HG02798 (cell line): ENCODE measurements at regions not wholly inside any gene's neighbourhood (a gene's known extent, or its start where the extent isn't known, plus 50 kb on each side); places are given as distances from the start of the nearest gene placed in this dataset.
"Not testable (repeated sequence)": the region's sequence is repeated elsewhere in the genome, so short reads cannot be mapped to it uniquely, and the experiment has no call there.

Source experiments
- ATAC-seq: cut with Tn5 transposase; IDR thresholded peaks from one replicate; pipeline ENCODE4 v1.9.1; 2021; ENCODE audit warnings: mild to moderate bottlenecking; ENCODE audit not compliant: unreplicated experiment, poor library complexity

- not testable (repeated sequence) for ATAC-seq
Observed at GRCh38 chr3:87538722-87539121, 262.3 kb upstream of the POU1F1 start.

DNA sequence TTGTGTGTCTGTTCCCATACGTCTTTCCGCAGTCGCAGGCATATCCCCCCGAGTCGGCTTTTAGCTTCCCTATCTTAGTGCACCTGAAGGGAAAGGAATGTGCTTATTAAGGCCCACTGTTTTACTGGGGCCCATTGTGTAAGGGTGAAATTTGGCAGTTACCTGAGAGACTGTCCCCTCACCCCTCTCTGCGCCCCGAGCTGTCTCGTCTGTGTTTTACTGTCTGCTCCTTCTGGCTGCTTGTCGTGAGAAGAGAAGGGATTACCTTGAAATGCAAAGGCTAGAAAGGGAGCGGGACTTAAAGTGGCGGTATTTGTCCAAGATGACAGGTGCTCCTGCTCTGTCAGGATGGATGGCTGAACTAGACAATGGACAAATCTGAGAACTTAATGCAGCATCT is 233.0 kb upstream of the POU1F1 start:
- ATAC-seq = no peak

DNA sequence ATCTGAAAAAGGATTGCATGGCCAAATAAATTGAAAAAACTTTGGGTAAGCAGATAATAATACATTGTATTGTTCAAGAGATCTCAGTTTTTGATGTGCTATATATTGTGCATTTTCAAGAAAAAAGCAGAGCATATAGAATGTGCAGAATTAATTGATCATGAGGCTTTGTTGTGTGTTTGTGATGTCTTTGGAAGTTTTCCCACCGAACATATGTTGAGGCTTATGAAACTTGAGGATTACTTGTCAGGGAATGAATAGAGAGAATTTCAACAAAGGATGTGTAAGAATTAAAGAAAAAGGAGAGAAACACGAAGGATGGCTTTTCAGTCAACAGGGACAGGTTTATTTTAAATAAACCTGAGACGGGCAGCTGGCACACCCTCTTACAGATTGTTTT is 232.5 kb upstream of the POU1F1 start:
- no peak for ATAC-seq

DNA sequence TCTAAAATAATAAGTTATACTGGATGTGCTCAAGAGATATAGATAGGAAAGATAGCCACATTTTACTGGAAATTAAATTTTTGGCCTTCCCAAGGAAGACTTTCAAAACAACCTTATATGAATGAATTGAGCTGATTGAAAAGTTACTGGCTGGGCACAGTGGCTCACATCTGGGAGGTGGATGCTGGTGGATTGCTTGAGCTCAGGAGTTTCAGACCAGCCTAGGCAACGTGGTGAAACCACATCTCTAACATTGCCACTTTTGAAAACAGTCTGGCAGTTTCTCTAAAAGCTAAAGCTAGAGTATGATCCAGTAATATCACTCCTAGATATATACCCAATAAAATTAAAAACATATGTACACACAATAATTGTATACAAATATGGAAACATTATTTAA is 231.4 kb upstream of the POU1F1 start:
- ATAC-seq = no peak

GRCh38 chr3:87503900-87504498 is 227.6 kb upstream of the POU1F1 start:
- peak; percentile 87 for ATAC-seq

DNA sequence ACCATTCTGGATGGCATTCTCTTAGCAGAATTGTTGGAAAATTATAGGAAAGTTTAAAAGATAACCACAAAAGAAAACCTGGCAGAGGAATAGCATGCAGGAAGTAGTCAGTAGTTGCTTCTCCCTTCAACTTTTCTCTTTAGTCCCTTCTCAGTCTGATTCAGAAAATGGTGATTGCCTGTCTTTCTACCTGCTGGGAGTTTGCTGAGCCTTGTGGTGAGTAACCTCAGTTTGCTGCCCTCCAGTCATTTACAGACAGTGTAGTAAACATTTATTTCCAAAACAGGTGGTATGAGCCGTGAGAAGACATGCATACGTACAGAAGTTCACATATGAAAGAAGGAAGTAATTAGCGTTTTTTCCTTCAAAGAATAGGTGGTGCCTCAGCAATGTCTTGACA is 224.7 kb upstream of the POU1F1 start:
- ATAC-seq = no peak

DNA sequence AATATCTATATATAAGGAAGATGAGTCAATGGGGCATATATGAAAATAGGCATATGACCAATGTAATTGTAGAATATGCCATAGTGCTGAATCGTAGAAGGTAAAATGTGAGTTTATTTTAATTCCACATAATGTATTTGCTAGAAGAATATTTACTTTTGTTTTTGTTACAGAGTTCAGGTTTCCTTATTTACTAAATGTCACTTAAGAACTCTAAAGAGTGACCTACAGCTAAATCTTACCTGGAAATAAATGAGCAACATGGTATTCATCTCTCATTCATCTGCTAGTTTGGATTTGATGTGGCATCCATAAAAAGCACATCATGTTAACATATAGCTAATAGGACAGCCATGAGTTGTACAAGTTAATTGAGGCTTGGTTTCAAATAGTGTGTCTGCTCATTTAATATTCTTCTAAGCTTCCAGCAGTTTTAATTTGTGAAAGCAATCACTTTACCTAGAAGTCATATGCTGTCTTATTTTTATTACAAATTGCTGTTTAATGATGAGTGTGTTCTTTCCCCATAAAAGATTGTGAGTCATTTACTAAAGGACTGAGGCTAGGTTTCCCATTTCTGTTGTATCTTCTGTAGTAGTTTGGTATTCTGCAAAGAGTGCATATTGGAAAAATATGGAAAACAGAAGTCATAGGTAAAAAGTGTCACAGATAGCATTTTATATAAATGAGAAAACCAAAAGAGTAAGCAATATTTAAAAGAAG is 222.1 kb upstream of the POU1F1 start:
- ATAC-seq = no peak

DNA sequence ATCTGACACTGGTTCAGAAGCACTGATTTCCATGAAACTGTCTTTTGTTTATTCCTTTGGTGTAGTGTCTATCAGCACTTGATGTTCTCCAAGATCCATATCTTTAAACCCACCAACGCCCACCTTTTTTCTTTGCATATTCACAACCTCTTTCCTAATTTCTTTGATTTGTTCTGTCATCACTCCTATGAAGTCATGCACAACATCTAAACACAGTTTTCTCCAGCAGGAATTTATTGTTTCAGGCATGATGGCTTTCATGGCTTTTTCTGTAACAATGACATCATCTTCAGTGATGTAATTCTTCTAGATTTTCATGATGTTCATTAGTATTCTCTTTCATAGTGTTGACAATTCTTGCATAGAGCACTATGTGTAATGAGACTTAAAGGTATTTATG is 219.6 kb upstream of the POU1F1 start:
- no peak for ATAC-seq

DNA sequence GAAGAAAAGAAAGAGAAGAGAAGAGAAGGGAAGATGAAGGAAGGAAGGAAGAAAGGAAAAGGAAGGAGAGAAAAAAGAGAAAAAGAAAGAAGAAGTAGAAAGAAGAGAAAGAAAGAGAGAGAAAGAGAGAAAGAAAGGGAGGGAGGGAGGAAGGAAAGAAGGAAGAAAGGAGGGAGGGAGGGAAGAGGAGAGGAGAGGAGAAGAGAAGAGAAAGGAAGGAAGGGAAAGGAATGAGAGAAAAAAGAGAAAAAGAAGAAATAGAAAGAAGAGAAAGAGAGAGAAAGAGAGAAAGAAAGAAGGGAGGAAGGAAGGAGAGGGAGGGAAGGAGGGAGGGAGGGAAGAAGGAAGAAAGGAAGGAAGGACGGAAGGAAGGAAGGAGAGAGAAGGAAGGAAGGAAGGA is 217.9 kb upstream of the POU1F1 start:
- ATAC-seq = no peak

DNA sequence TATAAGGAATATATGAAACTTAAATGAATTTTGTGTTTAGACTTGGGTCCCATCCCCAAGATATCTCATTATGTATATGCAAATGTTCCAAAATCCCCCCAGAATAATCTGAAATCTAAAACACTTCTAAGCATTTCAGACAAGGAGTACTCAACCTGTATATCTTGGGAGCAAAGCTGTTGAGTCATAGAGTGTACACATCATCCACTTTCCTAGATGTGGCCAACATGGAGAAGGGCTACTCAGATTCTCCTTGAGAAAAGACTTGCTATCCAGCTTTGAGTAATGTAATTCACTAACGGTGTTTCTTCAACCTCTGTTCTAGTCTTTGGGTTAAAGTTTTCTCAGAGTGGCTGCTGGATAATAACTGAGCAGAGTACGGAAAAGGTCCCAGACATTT is 215.5 kb upstream of the POU1F1 start:
- no peak for ATAC-seq

DNA sequence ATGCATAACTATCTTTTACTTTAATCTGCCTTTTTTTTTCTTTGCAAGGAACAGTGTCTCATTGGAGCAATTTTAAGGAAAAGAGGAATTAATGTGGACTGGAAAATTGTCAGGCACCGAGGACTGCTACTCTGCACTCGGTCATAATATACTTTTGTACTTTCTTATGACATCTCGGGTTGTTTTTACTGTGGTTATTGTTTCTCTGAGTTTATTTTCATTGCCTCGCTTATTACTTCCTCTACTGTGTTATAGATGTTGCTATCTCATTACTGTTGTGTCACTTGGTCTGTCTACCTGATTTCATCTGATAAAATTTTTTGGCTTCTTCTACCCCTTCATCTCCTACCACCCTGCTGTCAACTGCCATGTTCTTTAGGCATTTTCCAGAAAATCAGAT is 213.5 kb upstream of the POU1F1 start:
- ATAC-seq = no peak

GRCh38 chr3:87488765-87489164 is 212.4 kb upstream of the POU1F1 start:
- ATAC-seq = no peak

GRCh38 chr3:87486635-87487034 is 210.3 kb upstream of the POU1F1 start:
- not testable (repeated sequence) for ATAC-seq

- no peak for ATAC-seq
Observed at GRCh38 chr3:87486115-87486514, 209.7 kb upstream of the POU1F1 start.

- no peak for ATAC-seq
Observed at GRCh38 chr3:87478716-87479115, 202.3 kb upstream of the POU1F1 start.

DNA sequence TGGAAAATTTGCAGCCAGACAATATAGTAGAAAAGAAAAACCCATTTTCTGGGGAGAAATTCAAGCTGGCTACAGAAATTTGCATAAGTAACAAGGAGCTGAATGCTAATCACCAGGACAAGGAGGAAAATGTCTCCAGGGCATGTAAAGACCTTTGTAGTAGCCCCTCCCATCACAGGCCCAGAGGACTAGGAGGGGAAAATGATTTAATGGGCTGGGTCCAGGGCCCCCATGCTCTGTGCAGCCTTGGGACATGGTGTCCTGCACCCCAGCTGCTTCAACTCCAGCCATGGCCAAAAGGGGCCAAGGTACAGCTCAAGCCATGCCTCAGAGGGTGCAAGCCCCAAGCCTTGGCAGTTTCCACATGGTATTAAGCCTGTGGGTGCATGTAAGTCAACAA is 197.6 kb upstream of the POU1F1 start:
- no peak for ATAC-seq

- ATAC-seq = no peak
Observed at GRCh38 chr3:87468938-87469337, 192.6 kb upstream of the POU1F1 start.

GRCh38 chr3:87468235-87468634 is 191.9 kb upstream of the POU1F1 start:
- ATAC-seq = no peak

DNA sequence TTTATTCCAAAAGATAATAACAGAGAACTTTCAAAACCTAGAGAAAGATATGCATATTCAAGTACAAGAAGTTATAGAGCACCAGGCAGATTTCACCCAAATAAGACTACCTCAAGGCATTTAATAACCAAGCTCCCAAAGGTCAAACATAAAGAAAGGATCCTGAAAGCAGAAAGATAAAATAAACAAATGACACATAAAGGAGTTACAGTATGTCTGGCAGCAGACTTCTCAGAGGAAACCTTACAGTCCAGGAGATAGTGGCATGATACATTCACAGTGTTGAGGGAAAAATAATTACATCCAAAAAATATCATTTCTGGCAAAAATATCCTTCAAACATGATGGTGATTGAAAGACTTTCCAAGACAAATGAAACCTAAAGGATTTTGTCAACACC is 185.8 kb upstream of the POU1F1 start:
- ATAC-seq = no peak

DNA sequence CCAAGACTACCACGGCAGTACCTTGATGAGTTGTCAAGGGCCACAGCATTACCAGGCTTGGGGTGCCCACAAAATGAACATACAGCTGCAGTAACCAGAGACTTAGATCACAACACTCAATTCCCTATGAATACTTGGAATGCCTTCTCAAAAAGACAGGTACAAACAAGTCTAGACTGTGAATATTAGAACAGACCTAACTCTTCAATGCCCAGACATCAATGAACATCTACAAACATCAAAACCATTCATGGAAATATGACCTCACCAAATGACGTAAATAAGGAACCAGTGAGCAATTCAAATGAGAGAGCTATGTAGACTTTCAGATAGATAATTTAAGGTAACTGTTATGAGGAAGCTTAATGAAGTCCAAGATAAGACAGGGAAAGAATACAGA is 185.1 kb upstream of the POU1F1 start:
- no peak for ATAC-seq

DNA sequence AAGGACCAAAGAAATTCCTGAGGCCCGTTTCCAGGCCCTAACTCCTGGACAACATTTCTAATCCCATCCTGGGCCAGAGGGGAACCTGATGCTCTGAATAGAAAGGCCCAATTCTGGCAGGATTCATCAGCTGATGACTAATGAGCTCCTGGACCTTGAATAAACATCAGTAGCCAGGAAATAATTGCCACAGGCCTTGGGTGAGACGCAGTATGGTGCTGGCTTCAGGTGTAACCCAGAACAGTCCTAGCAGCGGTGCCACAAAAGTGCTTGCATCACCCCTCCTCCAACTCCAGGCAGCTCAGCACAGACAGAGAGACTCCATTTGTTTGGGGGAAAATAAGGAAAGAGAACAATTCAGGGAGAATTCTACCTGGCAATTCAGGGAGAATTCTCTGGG is 184.7 kb upstream of the POU1F1 start:
- ATAC-seq = no peak

- ATAC-seq = no peak
Observed at GRCh38 chr3:87448558-87448957, 172.2 kb upstream of the POU1F1 start.
